Caco-2 (cell line): ENCODE measurements at regions not wholly inside any gene's neighbourhood (a gene's known extent, or its start where the extent isn't known, plus 50 kb on each side); places are given as distances from the start of the nearest gene placed in this dataset.

ENCODE experiments used
- BruUV-seq: library from RNA; stranded (reverse); fragments of 400-500 nt; replicated peaks from 2 replicates; lab custom pipeline; 2021; lab: Mats Ljungman, UMichigan
- CTCF ChIA-PET: fragments of 300-600 bp; sonication (Branson Sonifier 250); formaldehyde crosslinking; loops from one replicate; lab custom pipeline; 2022; ENCODE audit warnings: antibody characterized with exemption; lab: Charles Lee
- POLR2A ChIA-PET: fragments of 300-600 bp; sonication (Branson Sonifier 250); formaldehyde crosslinking; loops from one replicate; lab custom pipeline; 2022; ENCODE audit warnings: antibody characterized with exemption; lab: Charles Lee
- DNase-seq, 2 experiments: peaks; one replicate each; pipeline versions ENCODE4 v3.0.0 to v3.0.0-alpha.2; 2020 to 2022
- H3K27me3 ChIP-seq: replicated peaks from 2 replicates; pipeline ENCODE4 v1.6.0; 2011; ENCODE audit warnings: low read length; ENCODE audit not compliant: control insufficient read depth, insufficient read depth
- H3K36me3 ChIP-seq: 2 replicates; pipeline ENCODE4 v1.5.1; 2011; ENCODE audit warnings: low read length; ENCODE audit not compliant: control insufficient read depth, insufficient read depth
- H3K4me1 ChIP-seq: fragments of 250-450 bp; sonication (Bioruptor Pico); 2 replicates; pipeline ENCODE4 v1.5.1; 2020; ENCODE audit warnings: mild to moderate bottlenecking
- H3K4me3 ChIP-seq: 2 replicates; pipeline ENCODE4 v1.5.1; 2011; ENCODE audit warnings: low read depth, mild to moderate bottlenecking, control low read depth, low read length
- H3K9me3 ChIP-seq: fragments of 250-450 bp; sonication (Bioruptor Pico); 2 replicates; pipeline ENCODE4 v1.5.1; 2020; ENCODE audit warnings: mild to moderate bottlenecking, moderate library complexity
- H3K27ac Mint-ChIP-seq: one replicate; pipeline ENCODE4 v1.8.0; 2022; ENCODE audit warnings: mixed read lengths; ENCODE audit not compliant: unreplicated experiment
- H3K27me3 Mint-ChIP-seq: one replicate; pipeline ENCODE4 v1.8.0; 2022; ENCODE audit warnings: mixed read lengths; ENCODE audit not compliant: insufficient read depth, unreplicated experiment
- H3K36me3 Mint-ChIP-seq: one replicate; pipeline ENCODE4 v1.8.0; 2022; ENCODE audit warnings: mild to moderate bottlenecking, mixed read lengths; ENCODE audit not compliant: insufficient read depth, unreplicated experiment
- H3K4me1 Mint-ChIP-seq: one replicate; pipeline ENCODE4 v1.8.0; 2022; ENCODE audit warnings: low read depth, mixed read lengths; ENCODE audit not compliant: unreplicated experiment
- H3K4me3 Mint-ChIP-seq: one replicate; pipeline ENCODE4 v1.8.0; 2022; ENCODE audit warnings: mild to moderate bottlenecking, moderate library complexity, mixed read lengths; ENCODE audit not compliant: unreplicated experiment
- H3K9me3 Mint-ChIP-seq: one replicate; pipeline ENCODE4 v1.8.0; 2022; ENCODE audit warnings: mixed read lengths; ENCODE audit not compliant: unreplicated experiment
- CTCF ChIP-seq, 2 experiments: fragments of 200-600 bp in 1 of 2; IDR thresholded peaks; 1 replicate in 1 of 2; 2 replicates in 1 of 2; pipeline versions ENCODE4 v1.5.1 to v1.8.0; 2011 to 2022; ENCODE audit warnings: antibody characterized with exemption in 1 of 2, control low read depth in 1 of 2, inconsistent platforms in 1 of 2, low read depth in 1 of 2, low read length in 1 of 2, mild to moderate bottlenecking in 1 of 2, moderate library complexity in 1 of 2; ENCODE audit not compliant: insufficient read depth in 1 of 2, severe bottlenecking in 1 of 2, unreplicated experiment in 1 of 2
- intact Hi-C: fragments of 100-400 bp; cut with micrococcal nuclease; formaldehyde crosslinking; loops from one replicate; pipeline ENCODE4 v1.10.0; 2022; ENCODE audit not compliant: unreplicated experiment

GRCh38 chr12:89817501-89818226, 109.0 kb upstream of the ATP2B1 start:
- peaks cover 15% of the 10 kb centered on the region for H3K4me1 ChIP-seq
- no peak overlapping the region for H3K27ac Mint-ChIP-seq
- intact Hi-C loops, result no loop called here
- peaks cover 27% of the 10 kb centered on the region for H3K4me1 Mint-ChIP-seq
- ChIA-PET POLR2A (no interaction called here), CTCF (no interaction called here)
- no peaks in the 10 kb centered on the region for H3K36me3 ChIP-seq
- no peak overlapping the region for H3K4me3 ChIP-seq
- H3K9me3 ChIP-seq, result no peaks in the 10 kb centered on the region
- H3K36me3 Mint-ChIP-seq, result no peaks in the 10 kb centered on the region
- no peaks in the 10 kb centered on the region for H3K27me3 ChIP-seq
- no peak overlapping the region for H3K4me3 Mint-ChIP-seq
- TF ChIP-seq CTCF (IDR thresholded peaks at IDR 0.05; ENCODE audit: insufficient read depth in 1 of 2, low read depth in 1 of 2, low read length in 1 of 2, severe bottlenecking in 1 of 2, unreplicated experiment in 1 of 2), result no peak
- H3K9me3 Mint-ChIP-seq, result no peaks in the 10 kb centered on the region
- H3K27me3 Mint-ChIP-seq, result no peaks in the 10 kb centered on the region
- BruUV-seq, result no TSS peak
- DNase-seq, result no peak

GRCh38 chr12:89815225-89815624, 106.6 kb upstream of the ATP2B1 start:
- no peaks in the 10 kb centered on the region for H3K9me3 Mint-ChIP-seq
- no peaks in the 10 kb centered on the region for H3K27me3 Mint-ChIP-seq
- H3K27ac Mint-ChIP-seq, result no peak overlapping the region
- TF ChIP-seq CTCF (IDR thresholded peaks at IDR 0.05; ENCODE audit: insufficient read depth in 1 of 2, low read depth in 1 of 2, low read length in 1 of 2, severe bottlenecking in 1 of 2, unreplicated experiment in 1 of 2), result no peak
- H3K36me3 ChIP-seq, result no peaks in the 10 kb centered on the region
- peaks cover 26% of the 10 kb centered on the region for H3K4me1 Mint-ChIP-seq
- H3K4me3 ChIP-seq, result no peak overlapping the region
- H3K36me3 Mint-ChIP-seq, result no peaks in the 10 kb centered on the region
- no peaks in the 10 kb centered on the region for H3K9me3 ChIP-seq
- CTCF ChIA-PET, result no interaction called here
- no peak for DNase-seq
- peaks cover 15% of the 10 kb centered on the region for H3K4me1 ChIP-seq
- intact Hi-C loops, result no loop called here
- BruUV-seq, result no TSS peak
- POLR2A ChIA-PET, result no interaction called here
- H3K27me3 ChIP-seq, result no peaks in the 10 kb centered on the region
- H3K4me3 Mint-ChIP-seq, result no peak overlapping the region

- Mint-ChIP-seq H3K36me3 (no peaks in the 10 kb centered on the region), H3K9me3 (no peaks in the 10 kb centered on the region), H3K4me1 (peaks cover 10% of the 10 kb centered on the region), H3K4me3 (peak overlapping the region; percentile 38), H3K27me3 (no peaks in the 10 kb centered on the region), H3K27ac (peak overlapping the region; percentile 23)
- POLR2A ChIA-PET, result no interaction called here
- no peaks in the 10 kb centered on the region for H3K9me3 ChIP-seq
- CTCF ChIA-PET, result no interaction called here
- no peak for DNase-seq
- peaks cover 51% of the 10 kb centered on the region for H3K4me1 ChIP-seq
- no peak overlapping the region for H3K4me3 ChIP-seq
- BruUV-seq, result no TSS peak
- no peaks in the 10 kb centered on the region for H3K36me3 ChIP-seq
- intact Hi-C loops, result loop anchor here (2.0 kb wide), 1 partner anchor 29 kb away; no protein-coding TSS in a partner anchor
- TF ChIP-seq CTCF (IDR thresholded peaks at IDR 0.05; ENCODE audit: insufficient read depth in 1 of 2, low read depth in 1 of 2, low read length in 1 of 2, severe bottlenecking in 1 of 2, unreplicated experiment in 1 of 2), result no peak
- no peaks in the 10 kb centered on the region for H3K27me3 ChIP-seq
These were observed 94.8 kb upstream of the ATP2B1 start for GRCh38 chr12:89803412-89803811.
